IMR-90 (cell line): ENCODE measurements at regions not wholly inside any gene's neighbourhood (a gene's known extent, or its start where the extent isn't known, plus 50 kb on each side); places are given as distances from the start of the nearest gene placed in this dataset.

Source experiments
- ATAC-seq: fragments of 200-7000 bp; cut with Tn5 transposase; 2 replicates; pipeline ENCODE4 v1.9.1; 2020; ENCODE audit warnings: low read depth, mild to moderate bottlenecking, moderate library complexity
- BruUV-seq: library from RNA; stranded (reverse); fragments of 400-500 nt; replicated peaks from 2 replicates; lab custom pipeline; 2021; lab: Mats Ljungman, UMichigan
- CTCF ChIA-PET: fragments of 300-600 bp; formaldehyde crosslinking; extraction: SDS; loops from one replicate; lab custom pipeline; 2021; ENCODE audit warnings: antibody characterized with exemption; lab: Yijun Ruan, JAX
- POLR2A ChIA-PET: fragments of 300-600 bp; sonication (Branson Sonifier 250); formaldehyde crosslinking; loops from one replicate; lab custom pipeline; 2022; ENCODE audit warnings: antibody characterized with exemption; ENCODE audit not compliant: unreplicated experiment; lab: Charles Lee
- DNase-seq: peaks from one replicate; pipeline ENCODE4 v3.0.0; 2013
- H2AFZ ChIP-seq: replicated peaks from 2 replicates; pipeline ENCODE3; 2013; ENCODE audit warnings: low read length, mild to moderate bottlenecking; ENCODE audit not compliant: poor library complexity
- H2AK5ac ChIP-seq: 2 replicates; pipeline ENCODE4 v1.6.1; 2013; ENCODE audit warnings: low read depth, low read length, inconsistent platforms
- H2AK9ac ChIP-seq: replicated peaks from 2 replicates; pipeline ENCODE3; 2013; ENCODE audit warnings: mild to moderate bottlenecking, low read depth, low read length, moderate library complexity; ENCODE audit not compliant: poor library complexity
- H2BK120ac ChIP-seq: 2 replicates; pipeline ENCODE4 v1.6.1; 2013; ENCODE audit warnings: low read depth, low read length, inconsistent platforms
- H2BK15ac ChIP-seq: 3 replicates; pipeline ENCODE4 v1.6.1; 2013; ENCODE audit warnings: low read depth, low read length, inconsistent platforms
- H2BK20ac ChIP-seq: 2 replicates; pipeline ENCODE4 v1.6.1; 2013; ENCODE audit warnings: low read depth, mild to moderate bottlenecking, inconsistent platforms, low read length, moderate library complexity
- H2BK5ac ChIP-seq: 2 replicates; pipeline ENCODE4 v1.6.1; 2013; ENCODE audit warnings: mild to moderate bottlenecking, low read depth, low read length, inconsistent platforms; ENCODE audit not compliant: poor library complexity, severe bottlenecking
- H3K14ac ChIP-seq: replicated peaks from 2 replicates; pipeline ENCODE4 v1.6.1; 2013; ENCODE audit warnings: low read depth, low read length, inconsistent platforms
- H3K18ac ChIP-seq: 2 replicates; pipeline ENCODE4 v1.6.1; 2013; ENCODE audit warnings: low read depth, low read length, control low read depth
- H3K23ac ChIP-seq: 2 replicates; pipeline ENCODE4 v1.6.1; 2013; ENCODE audit warnings: low read depth, low read length, inconsistent platforms
- H3K27ac ChIP-seq: 2 replicates; pipeline ENCODE4 v1.5.1; 2013; ENCODE audit warnings: mild to moderate bottlenecking, control low read depth, low read length; ENCODE audit not compliant: insufficient read depth
- H3K27me3 ChIP-seq: 2 replicates; pipeline ENCODE4 v1.6.1; 2013; ENCODE audit warnings: low read length; ENCODE audit not compliant: control insufficient read depth, insufficient read depth
- H3K36me3 ChIP-seq: 2 replicates; pipeline ENCODE4 v1.6.1; 2013; ENCODE audit warnings: low read length, mixed read lengths; ENCODE audit not compliant: control insufficient read depth, insufficient read depth
- H3K4ac ChIP-seq: 2 replicates; pipeline ENCODE4 v1.6.1; 2013; ENCODE audit warnings: low read depth, low read length, inconsistent platforms
- H3K4me1 ChIP-seq: 2 replicates; pipeline ENCODE4 v1.6.1; 2013; ENCODE audit warnings: low read length, mixed read lengths; ENCODE audit not compliant: control insufficient read depth, insufficient read depth
- H3K4me2 ChIP-seq: 2 replicates; pipeline ENCODE4 v1.6.1; 2013; ENCODE audit warnings: low read depth, mild to moderate bottlenecking, control low read depth, low read length, moderate library complexity
- H3K4me3 ChIP-seq: 2 replicates; pipeline ENCODE4 v1.5.1; 2013; ENCODE audit warnings: low read depth, mild to moderate bottlenecking, control low read depth, low read length, moderate library complexity; ENCODE audit not compliant: insufficient read depth
- H3K56ac ChIP-seq: 2 replicates; pipeline ENCODE4 v1.6.1; 2013; ENCODE audit warnings: low read length, inconsistent platforms; ENCODE audit not compliant: insufficient read depth; ENCODE audit errors: extremely low read depth
- H3K79me1 ChIP-seq, 2 experiments: 2 replicates each; pipeline ENCODE4 v1.6.1; 2013; ENCODE audit warnings: low read length in 2 of 2, inconsistent platforms in 1 of 2, low read depth in 1 of 2
- H3K9ac ChIP-seq: 2 replicates; pipeline ENCODE4 v1.6.1; 2013; ENCODE audit warnings: low read depth, low read length, control low read depth
- H3K9me1 ChIP-seq: 2 replicates; pipeline ENCODE4 v1.6.1; 2013; ENCODE audit warnings: low read length, inconsistent platforms; ENCODE audit not compliant: insufficient read depth
- H3K9me3 ChIP-seq: 2 replicates; pipeline ENCODE4 v1.6.1; 2013; ENCODE audit warnings: low read length; ENCODE audit not compliant: control insufficient read depth, insufficient read depth
- H4K20me1 ChIP-seq: 2 replicates; pipeline ENCODE4 v1.6.1; 2013; ENCODE audit warnings: low read length, inconsistent platforms; ENCODE audit not compliant: insufficient read depth
- H4K5ac ChIP-seq: 2 replicates; pipeline ENCODE4 v1.6.1; 2013; ENCODE audit warnings: mild to moderate bottlenecking, low read depth, low read length, control low read depth
- H4K8ac ChIP-seq, 2 experiments: 2 replicates each; pipeline ENCODE4 v1.6.1; 2013; ENCODE audit warnings: low read depth in 2 of 2, low read length in 2 of 2, control low read depth in 1 of 2, inconsistent platforms in 1 of 2
- H4K91ac ChIP-seq: 2 replicates; pipeline ENCODE4 v1.6.1; 2013; ENCODE audit warnings: low read depth, low read length, inconsistent platforms; ENCODE audit not compliant: insufficient read depth
- BHLHE40 ChIP-seq: fragments of 150-350 bp; IDR thresholded peaks from 2 replicates; pipeline ENCODE4 v1.6.1; 2016; ENCODE audit warnings: mild to moderate bottlenecking, low read depth, low read length
- CEBPB ChIP-seq: IDR thresholded peaks from 2 replicates; pipeline ENCODE4 v1.6.1; 2012; ENCODE audit warnings: low read depth, low read length, improper control_type of control experiment
- CHD1 ChIP-seq: IDR thresholded peaks from 2 replicates; pipeline ENCODE4 v1.6.1; 2012; ENCODE audit warnings: low read depth, low read length, improper control_type of control experiment
- CTCF ChIP-seq: conservative IDR thresholded peaks from 2 replicates; pipeline ENCODE4 v1.5.1; 2012; ENCODE audit warnings: mild to moderate bottlenecking, low read depth, low read length, improper control_type of control experiment
- ELK1 ChIP-seq: fragments of 150-350 bp; IDR thresholded peaks from 2 replicates; pipeline ENCODE4 v1.6.1; 2016; ENCODE audit warnings: low read depth, mild to moderate bottlenecking, low read length, moderate library complexity, borderline replicate concordance
- FOS ChIP-seq: fragments of 150-350 bp; IDR thresholded peaks from 2 replicates; pipeline ENCODE4 v1.6.1; 2016; ENCODE audit warnings: low read depth, low read length
- MAFK ChIP-seq: IDR thresholded peaks from 2 replicates; pipeline ENCODE4 v1.6.1; 2012; ENCODE audit warnings: low read depth, low read length, improper control_type of control experiment
- MAZ ChIP-seq: IDR thresholded peaks from 2 replicates; pipeline ENCODE4 v1.6.1; 2012; ENCODE audit warnings: low read depth, mild to moderate bottlenecking, low read length, improper control_type of control experiment, moderate library complexity, borderline replicate concordance
- MXI1 ChIP-seq: IDR thresholded peaks from 2 replicates; pipeline ENCODE4 v1.6.1; 2012; ENCODE audit warnings: low read depth, mild to moderate bottlenecking, low read length, moderate library complexity, borderline replicate concordance
- POLR2A ChIP-seq: IDR thresholded peaks from 2 replicates; pipeline ENCODE4 v1.6.1; 2012; ENCODE audit warnings: mild to moderate bottlenecking, low read depth, low read length
- RAD21 ChIP-seq: IDR thresholded peaks from 2 replicates; pipeline ENCODE4 v1.6.1; 2012; ENCODE audit warnings: low read length, improper control_type of control experiment
- SMC3 ChIP-seq: fragments of 150-350 bp; IDR thresholded peaks from 2 replicates; pipeline ENCODE4 v1.6.1; 2016; ENCODE audit warnings: low read depth, mild to moderate bottlenecking, antibody characterized with exemption, low read length, moderate library complexity
- USF2 ChIP-seq: fragments of 150-350 bp; IDR thresholded peaks from 2 replicates; pipeline ENCODE4 v1.6.1; 2017; ENCODE audit warnings: mild to moderate bottlenecking, antibody characterized with exemption, low read length, low read depth
- WGBS, 2 experiments: methylation state at CpG; one replicate each; pipeline versions ENCODE4 v1.1.5 to v1.1.7; 2013; ENCODE audit warnings: missing lambda C conversion rate in 2 of 2; ENCODE audit not compliant: insufficient read length in 1 of 2; ENCODE audit errors: extremely low coverage in 2 of 2; 5-methylcytosine and 5-hydroxymethylcytosine counted together
- dilution Hi-C: fragments of 300-500 bp; cut with HindIII; formaldehyde crosslinking; loops from one replicate; pipeline ENCODE4 v1.14.3; 2018; ENCODE audit warnings: low sequenced_read_pairs; ENCODE audit not compliant: unreplicated experiment
- in situ Hi-C: fragments of 300-500 bp; cut with MboI; formaldehyde crosslinking; loops from 3 replicates; pipeline ENCODE4 v1.14.3; 2019; ENCODE audit warnings: low sequenced_read_pairs, inconsistent platforms, mixed read lengths
- intact Hi-C: fragments of 100-400 bp; cut with micrococcal nuclease; formaldehyde crosslinking; loops from 2 replicates; pipeline ENCODE4 v1.10.0; 2022

GRCh38 chr5:101364469-101364868 lies 461.4 kb upstream of the ST8SIA4 start:
- Histone ChIP-seq H3K14ac (no peak overlapping the region), H2BK20ac (no peak overlapping the region), H3K4me3 (no peak overlapping the region), H3K36me3 (no peaks in the 10 kb centered on the region), H4K5ac (no peak overlapping the region), H2AFZ (no peak overlapping the region), H3K27me3 (no peaks in the 10 kb centered on the region), H3K9me1 (no peaks in the 10 kb centered on the region), H3K23ac (no peak overlapping the region), H3K18ac (no peak overlapping the region), H3K4me1 (no peaks in the 10 kb centered on the region), H3K56ac (no peak overlapping the region), H2BK5ac (no peak overlapping the region), H3K9me3 (no peaks in the 10 kb centered on the region), H2AK5ac (no peak overlapping the region), H3K79me1 (no peaks in the 10 kb centered on the region), H3K9ac (no peak overlapping the region), H4K91ac (no peak overlapping the region), H3K4me2 (no peak overlapping the region), H2BK15ac (no peak overlapping the region), H2AK9ac (no peak overlapping the region), H3K4ac (no peak overlapping the region), H2BK120ac (no peak overlapping the region), H4K20me1 (no peaks in the 10 kb centered on the region), H3K27ac (no peak overlapping the region), H4K8ac (no peak overlapping the region)
- ChIA-PET POLR2A (no interaction called here), CTCF (no interaction called here)
- DNase-seq (no peak), ATAC-seq (no peak)
- no TSS peak for BruUV-seq
- intact Hi-C loops (no loop called here), in situ Hi-C loops (no loop called here), dilution Hi-C loops (no loop called here)
- TF ChIP-seq CEBPB (no peak), RAD21 (no peak), MAFK (no peak), SMC3 (no peak), CHD1 (no peak), CTCF (no peak), BHLHE40 (no peak), MXI1 (no peak), ELK1 (no peak), FOS (no peak), USF2 (no peak), MAZ (no peak), POLR2A (no peak)
- 80% methylated on average over 2 of the region's 4 CpGs; no CpG with 5 or more reads in 1 of the 2 experiments for WGBS, 2 experiments
